Mesendoderm (in vitro differentiated cells): ENCODE measurements at regions not wholly inside any gene's neighbourhood (a gene's known extent, or its start where the extent isn't known, plus 50 kb on each side); places are given as distances from the start of the nearest gene placed in this dataset.

Experiments
- DNase-seq: peaks from one replicate; pipeline ENCODE4 v3.0.0; 2013
- H2AK5ac ChIP-seq: 2 replicates; pipeline ENCODE4 v1.6.1; 2013; ENCODE audit warnings: low read length, inconsistent platforms
- H2BK120ac ChIP-seq: 2 replicates; pipeline ENCODE4 v1.6.1; 2013; ENCODE audit warnings: low read depth, mild to moderate bottlenecking, low read length, moderate library complexity, mixed read lengths
- H2BK15ac ChIP-seq: replicated peaks from 2 replicates; pipeline ENCODE4 v1.6.1; 2013; ENCODE audit warnings: low read depth, mild to moderate bottlenecking, moderate library complexity
- H2BK5ac ChIP-seq: 2 replicates; pipeline ENCODE4 v1.6.1; 2013; ENCODE audit warnings: low read length, inconsistent platforms
- H3K18ac ChIP-seq: 2 replicates; pipeline ENCODE4 v1.6.1; 2013; ENCODE audit warnings: mild to moderate bottlenecking, low read length, mixed read lengths
- H3K23ac ChIP-seq: one replicate; pipeline ENCODE4 v1.6.1; 2013; ENCODE audit warnings: low read length
- H3K27ac ChIP-seq: 2 replicates; pipeline ENCODE4 v1.5.1; 2013; ENCODE audit warnings: low read depth, mild to moderate bottlenecking, inconsistent platforms, low read length, moderate library complexity
- H3K27me3 ChIP-seq: 2 replicates; pipeline ENCODE4 v1.6.1; 2013; ENCODE audit warnings: low read length, control low read depth, mild to moderate bottlenecking, inconsistent platforms; ENCODE audit not compliant: insufficient read depth, poor library complexity
- H3K36me3 ChIP-seq: 2 replicates; pipeline ENCODE4 v1.6.1; 2013; ENCODE audit warnings: low read length, inconsistent platforms; ENCODE audit not compliant: control insufficient read depth, insufficient read depth
- H3K4ac ChIP-seq: one replicate; pipeline ENCODE4 v1.6.1; 2013; ENCODE audit warnings: low read depth, mild to moderate bottlenecking, low read length, moderate library complexity
- H3K4me1 ChIP-seq: 2 replicates; pipeline ENCODE4 v1.6.1; 2013; ENCODE audit warnings: low read depth, low read length, inconsistent platforms; ENCODE audit not compliant: control insufficient read depth
- H3K4me2 ChIP-seq: 2 replicates; pipeline ENCODE4 v1.6.1; 2013; ENCODE audit warnings: low read length
- H3K4me3 ChIP-seq: 2 replicates; pipeline ENCODE4 v1.5.1; 2013; ENCODE audit warnings: mild to moderate bottlenecking, low read length
- H3K56ac ChIP-seq: one replicate; pipeline ENCODE4 v1.6.1; 2013; ENCODE audit warnings: low read length
- H3K79me1 ChIP-seq: 2 replicates; pipeline ENCODE4 v1.6.1; 2013; ENCODE audit warnings: low read length, inconsistent platforms
- H3K79me2 ChIP-seq: 2 replicates; pipeline ENCODE4 v1.6.1; 2013; ENCODE audit warnings: mild to moderate bottlenecking, low read length; ENCODE audit not compliant: control insufficient read depth, insufficient read depth
- H3K9ac ChIP-seq: 2 replicates; pipeline ENCODE4 v1.6.1; 2013; ENCODE audit warnings: low read length, inconsistent platforms
- H4K5ac ChIP-seq: one replicate; pipeline ENCODE4 v1.6.1; 2013; ENCODE audit warnings: low read length
- H4K8ac ChIP-seq: one replicate; pipeline ENCODE4 v1.6.1; 2013; ENCODE audit warnings: low read depth, mild to moderate bottlenecking, control low read depth, low read length, moderate library complexity
- WGBS: extraction: QIAGEN DNeasy Blood & Tissue Kit; methylation state at CpG from one replicate; pipeline ENCODE4 v1.1.7; 2013; ENCODE audit warnings: low lambda C conversion rate, missing lambda C conversion rate; ENCODE audit not compliant: insufficient coverage; ENCODE audit errors: extremely low coverage; 5-methylcytosine and 5-hydroxymethylcytosine counted together

DNA sequence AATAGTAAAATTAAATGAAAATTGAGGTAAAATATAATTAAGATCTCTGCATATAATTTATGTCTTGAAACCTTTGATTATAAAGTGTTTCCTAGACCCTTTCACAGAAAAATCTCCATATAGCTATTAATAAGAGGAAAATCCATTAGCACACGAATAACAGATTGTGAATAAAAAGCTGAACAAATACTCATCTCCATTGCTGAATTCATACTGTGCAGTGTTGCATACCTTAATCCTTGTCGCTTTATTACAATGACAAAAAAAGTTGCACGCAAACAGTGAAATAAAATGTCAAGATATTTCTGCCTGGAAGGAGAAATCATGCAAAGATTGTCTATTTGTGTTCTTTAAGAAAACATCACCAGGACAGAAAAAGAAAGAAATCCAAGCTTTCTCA, 499.1 kb upstream of the TMPRSS15 start:
- WGBS = no CpG with 5 or more reads among the region's 3 CpGs
- no peak overlapping the region for H3K23ac ChIP-seq
- no peaks in the 10 kb centered on the region for H3K4me1 ChIP-seq
- no peak overlapping the region for H3K4ac ChIP-seq
- no peak overlapping the region for H3K4me2 ChIP-seq
- no peak overlapping the region for H2BK15ac ChIP-seq
- H3K18ac ChIP-seq = no peak overlapping the region
- H2AK5ac ChIP-seq = no peak overlapping the region
- no peak overlapping the region for H2BK5ac ChIP-seq
- DNase-seq = no peak
- H3K27me3 ChIP-seq = no peaks in the 10 kb centered on the region
- H3K27ac ChIP-seq = no peak overlapping the region
- no peak overlapping the region for H3K56ac ChIP-seq
- no peaks in the 10 kb centered on the region for H3K36me3 ChIP-seq
- no peak overlapping the region for H4K5ac ChIP-seq
- no peaks in the 10 kb centered on the region for H3K79me1 ChIP-seq
- H2BK120ac ChIP-seq = no peak overlapping the region
- no peak overlapping the region for H3K9ac ChIP-seq
- H3K79me2 ChIP-seq = no peaks in the 10 kb centered on the region
- H3K4me3 ChIP-seq = no peak overlapping the region
- no peak overlapping the region for H4K8ac ChIP-seq

- H3K27ac ChIP-seq = no peak overlapping the region
- H4K5ac ChIP-seq = no peak overlapping the region
- no peak overlapping the region for H3K4me2 ChIP-seq
- no CpG with 5 or more reads among the region's 2 CpGs for WGBS
- no peaks in the 10 kb centered on the region for H3K79me2 ChIP-seq
- no peak overlapping the region for H3K23ac ChIP-seq
- no peak overlapping the region for H3K4ac ChIP-seq
- no peak overlapping the region for H2BK5ac ChIP-seq
- no peaks in the 10 kb centered on the region for H3K79me1 ChIP-seq
- no peak overlapping the region for H3K4me3 ChIP-seq
- no peak overlapping the region for H3K56ac ChIP-seq
- H2AK5ac ChIP-seq = no peak overlapping the region
- H4K8ac ChIP-seq = no peak overlapping the region
- H3K18ac ChIP-seq = no peak overlapping the region
- no peak overlapping the region for H3K9ac ChIP-seq
- H2BK120ac ChIP-seq = no peak overlapping the region
- no peaks in the 10 kb centered on the region for H3K36me3 ChIP-seq
- H2BK15ac ChIP-seq = no peak overlapping the region
- no peaks in the 10 kb centered on the region for H3K27me3 ChIP-seq
- DNase-seq = no peak
- H3K4me1 ChIP-seq = no peaks in the 10 kb centered on the region
These were observed 503.5 kb upstream of the TMPRSS15 start for GRCh38 chr21:18907076-18907475.

- Histone ChIP-seq H3K23ac (no peak overlapping the region), H2BK5ac (no peak overlapping the region), H2BK15ac (no peak overlapping the region), H3K4ac (no peak overlapping the region), H3K36me3 (no peaks in the 10 kb centered on the region), H3K18ac (no peak overlapping the region), H3K27me3 (no peaks in the 10 kb centered on the region), H4K5ac (no peak overlapping the region), H2AK5ac (no peak overlapping the region), H2BK120ac (no peak overlapping the region), H3K27ac (no peak overlapping the region), H3K79me2 (no peaks in the 10 kb centered on the region), H3K56ac (no peak overlapping the region), H3K4me1 (no peaks in the 10 kb centered on the region), H4K8ac (no peak overlapping the region), H3K79me1 (no peaks in the 10 kb centered on the region), H3K9ac (no peak overlapping the region), H3K4me3 (no peak overlapping the region), H3K4me2 (no peak overlapping the region)
- no peak for DNase-seq
- no CpG with 5 or more reads among the region's 4 CpGs for WGBS
These were observed 505.1 kb upstream of the TMPRSS15 start for GRCh38 chr21:18908641-18909040.

DNA sequence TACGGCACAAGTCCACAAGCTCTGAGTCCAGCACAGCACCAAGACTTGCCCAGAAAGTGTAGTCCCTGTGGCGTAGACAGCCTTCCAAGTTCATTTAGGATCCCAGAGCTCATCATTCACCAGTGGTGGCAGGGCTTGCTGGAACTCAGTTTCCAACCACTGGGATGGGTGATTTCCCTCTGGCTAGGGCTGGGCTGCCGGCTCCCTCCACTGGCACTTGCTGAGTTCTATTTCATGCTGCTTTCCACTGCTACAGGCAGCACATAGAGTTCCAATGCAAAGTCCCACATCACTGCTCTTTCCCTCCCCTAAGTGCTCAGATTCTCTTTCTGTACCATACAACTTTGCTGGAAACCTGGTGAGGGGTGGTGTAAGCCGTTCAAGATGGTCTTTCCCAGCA, 510.3 kb upstream of the TMPRSS15 start:
- Histone ChIP-seq H3K36me3 (no peaks in the 10 kb centered on the region), H3K4me1 (no peaks in the 10 kb centered on the region), H3K4me3 (no peak overlapping the region), H3K4ac (no peak overlapping the region), H3K23ac (no peak overlapping the region), H4K5ac (no peak overlapping the region), H3K79me2 (no peaks in the 10 kb centered on the region), H3K9ac (no peak overlapping the region), H2AK5ac (no peak overlapping the region), H3K27ac (no peak overlapping the region), H3K4me2 (no peak overlapping the region), H3K56ac (no peak overlapping the region), H2BK15ac (no peak overlapping the region), H3K18ac (no peak overlapping the region), H4K8ac (no peak overlapping the region), H3K79me1 (no peaks in the 10 kb centered on the region), H2BK120ac (no peak overlapping the region), H3K27me3 (no peaks in the 10 kb centered on the region), H2BK5ac (no peak overlapping the region)
- peak; percentile 19 for DNase-seq
- WGBS = no CpG with 5 or more reads among the region's 4 CpGs

DNA sequence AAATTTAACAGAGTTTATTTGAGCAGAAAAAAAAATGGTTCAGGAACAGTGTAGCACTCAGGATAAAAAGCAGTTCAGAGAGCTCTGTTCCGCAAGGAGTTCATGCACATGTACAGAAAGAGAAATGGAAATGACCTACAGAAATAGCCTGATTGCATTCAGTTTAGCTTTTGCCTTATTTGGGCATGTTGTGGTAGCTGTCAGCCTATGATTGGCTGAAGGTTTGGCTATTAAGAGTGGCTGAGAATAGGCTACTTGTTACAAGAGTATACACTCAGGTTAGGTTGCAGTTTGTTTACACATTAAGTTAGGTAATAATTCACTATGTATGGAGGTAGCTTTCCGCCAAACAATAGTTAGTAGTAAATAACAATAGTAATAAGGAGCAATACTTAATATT, 511.0 kb upstream of the TMPRSS15 start:
- H3K9ac ChIP-seq = no peak overlapping the region
- H3K23ac ChIP-seq = no peak overlapping the region
- no peak overlapping the region for H4K8ac ChIP-seq
- WGBS = no CpG with 5 or more reads among the region's 2 CpGs
- no peaks in the 10 kb centered on the region for H3K79me1 ChIP-seq
- H3K4me3 ChIP-seq = no peak overlapping the region
- no peak overlapping the region for H3K18ac ChIP-seq
- no peak for DNase-seq
- no peak overlapping the region for H2AK5ac ChIP-seq
- no peak overlapping the region for H4K5ac ChIP-seq
- H3K56ac ChIP-seq = no peak overlapping the region
- H2BK120ac ChIP-seq = no peak overlapping the region
- peak overlapping the region; percentile 7 for H2BK15ac ChIP-seq
- no peak overlapping the region for H3K4ac ChIP-seq
- no peaks in the 10 kb centered on the region for H3K27me3 ChIP-seq
- H2BK5ac ChIP-seq = no peak overlapping the region
- no peaks in the 10 kb centered on the region for H3K36me3 ChIP-seq
- no peak overlapping the region for H3K4me2 ChIP-seq
- H3K79me2 ChIP-seq = no peaks in the 10 kb centered on the region
- H3K4me1 ChIP-seq = no peaks in the 10 kb centered on the region
- no peak overlapping the region for H3K27ac ChIP-seq

GRCh38 chr21:18917622-18918021, 514.0 kb upstream of the TMPRSS15 start:
- H3K4me3 ChIP-seq = no peak overlapping the region

More at GRCh38 chr21:18917622-18918021, 514.0 kb upstream of the TMPRSS15 start:
- Histone ChIP-seq H4K5ac (no peak overlapping the region), H2BK120ac (no peak overlapping the region), H3K56ac (no peak overlapping the region), H2BK15ac (no peak overlapping the region), H3K18ac (no peak overlapping the region), H3K79me2 (no peaks in the 10 kb centered on the region), H3K9ac (no peak overlapping the region), H3K27ac (no peak overlapping the region), H3K79me1 (no peaks in the 10 kb centered on the region), H3K27me3 (no peaks in the 10 kb centered on the region), H2BK5ac (no peak overlapping the region), H2AK5ac (no peak overlapping the region), H3K4me1 (no peaks in the 10 kb centered on the region), H3K4ac (no peak overlapping the region), H3K36me3 (no peaks in the 10 kb centered on the region), H3K4me2 (no peak overlapping the region), H3K23ac (no peak overlapping the region), H4K8ac (no peak overlapping the region)
- DNase-seq = no peak
- no CpG with 5 or more reads among the region's 6 CpGs for WGBS
